Keratinocyte (primary cell): ENCODE measurements at regions not wholly inside any gene's neighbourhood (a gene's known extent, or its start where the extent isn't known, plus 50 kb on each side); places are given as distances from the start of the nearest gene placed in this dataset.

Experiments
- DNase-seq: peaks from one replicate; pipeline ENCODE4 v3.0.0-alpha.2; 2011; ENCODE audit warnings: low read depth, missing footprints, low spot score
- FAIRE-seq: peaks from 2 replicates; lab custom pipeline; 2011; peaks lifted over from hg19 to GRCh38; lab: Jason Lieb, UNC
- H2AFZ ChIP-seq: 2 replicates; pipeline ENCODE4 v1.6.0; 2012; ENCODE audit warnings: low read length, control low read depth, inconsistent platforms; ENCODE audit not compliant: control insufficient read depth
- H3K27ac ChIP-seq: 2 replicates; pipeline ENCODE4 v1.5.1; 2011; ENCODE audit warnings: low read length; ENCODE audit not compliant: control insufficient read depth, insufficient read depth
- H3K27me3 ChIP-seq: 3 replicates; pipeline ENCODE4 v1.6.0; 2011; ENCODE audit warnings: low read length; ENCODE audit not compliant: control insufficient read depth, insufficient read depth; ENCODE audit errors: extremely low read depth
- H3K36me3 ChIP-seq, 2 experiments: 2 replicates in 1 of 2; 3 replicates in 1 of 2; pipeline ENCODE4 v1.5.1; 2011; ENCODE audit warnings: low read length in 2 of 2, mild to moderate bottlenecking in 1 of 2; ENCODE audit not compliant: control insufficient read depth in 2 of 2, insufficient read depth in 2 of 2; ENCODE audit errors: extremely low read depth in 1 of 2
- H3K4me1 ChIP-seq: 3 replicates; pipeline ENCODE4 v1.5.1; 2011; ENCODE audit warnings: low read length; ENCODE audit not compliant: control insufficient read depth, insufficient read depth; ENCODE audit errors: extremely low read depth
- H3K4me2 ChIP-seq: 3 replicates; pipeline ENCODE4 v1.6.0; 2011; ENCODE audit warnings: low read depth, low read length; ENCODE audit not compliant: control insufficient read depth, insufficient read depth; ENCODE audit errors: extremely low read depth
- H3K4me3 ChIP-seq, 3 experiments: fragments of 200-600 bp in 1 of 3; sonication (generic) in 1 of 3; 2 replicates in 2 of 3; 3 replicates in 1 of 3; pipeline ENCODE4 v1.5.1; 2011 to 2016; ENCODE audit warnings: low read length in 3 of 3, mild to moderate bottlenecking in 3 of 3, control low read depth in 2 of 3, inconsistent platforms in 1 of 3, low read depth in 1 of 3, mixed read lengths in 1 of 3, mixed run types in 1 of 3, moderate library complexity in 1 of 3; ENCODE audit not compliant: control insufficient read depth in 2 of 3, insufficient read depth in 2 of 3; ENCODE audit errors: extremely low read depth in 1 of 3
- H3K79me2 ChIP-seq: 2 replicates; pipeline ENCODE4 v1.6.0; 2012; ENCODE audit warnings: low read length; ENCODE audit not compliant: control insufficient read depth, insufficient read depth
- H3K9ac ChIP-seq: 3 replicates; pipeline ENCODE4 v1.6.0; 2011; ENCODE audit warnings: low read length; ENCODE audit not compliant: control insufficient read depth, insufficient read depth; ENCODE audit errors: extremely low read depth
- H3K9me1 ChIP-seq: 3 replicates; pipeline ENCODE4 v1.6.0; 2011; ENCODE audit warnings: low read length; ENCODE audit not compliant: control insufficient read depth, insufficient read depth; ENCODE audit errors: extremely low read depth
- H3K9me3 ChIP-seq: 2 replicates; pipeline ENCODE4 v1.5.1; 2012; ENCODE audit warnings: low read depth, low read length; ENCODE audit not compliant: control insufficient read depth
- H4K20me1 ChIP-seq: 3 replicates; pipeline ENCODE4 v1.6.0; 2011; ENCODE audit warnings: low read length; ENCODE audit not compliant: control insufficient read depth, insufficient read depth; ENCODE audit errors: extremely low read depth
- CTCF ChIP-seq, 3 experiments: IDR thresholded peaks in 1 of 3; conservative IDR thresholded peaks in 1 of 3; optimal IDR thresholded peaks in 1 of 3; 2 replicates in 2 of 3; 3 replicates in 1 of 3; pipeline versions ENCODE3 to v1.5.1; 2011; ENCODE audit warnings: low read length in 3 of 3, mild to moderate bottlenecking in 3 of 3, moderate library complexity in 2 of 3, control low read depth in 1 of 3, inconsistent platforms in 1 of 3; ENCODE audit not compliant: insufficient read depth in 2 of 3; ENCODE audit errors: extremely low read depth in 1 of 3
- EZH2 ChIP-seq: IDR thresholded peaks from one replicate; pipeline ENCODE4 v1.6.1; 2012; ENCODE audit warnings: inconsistent platforms, mild to moderate bottlenecking, low read length, moderate library complexity
- dilution Hi-C: fragments of 300-500 bp; cut with MboI; formaldehyde crosslinking; loops from one replicate; pipeline ENCODE4 v1.7.0; 2020; ENCODE audit warnings: low sequenced_read_pairs; ENCODE audit not compliant: extremely low pct_ligation_motif_present

- no peak overlapping the region for H3K27ac ChIP-seq
- no peak overlapping the region for H3K4me3 ChIP-seq
- DNase-seq: no peak
- peaks cover 24% of the 10 kb centered on the region for H3K4me1 ChIP-seq
- H2AFZ ChIP-seq: no peak overlapping the region
- H3K9me3 ChIP-seq: no peaks in the 10 kb centered on the region
- dilution Hi-C loops: no loop called here
- H3K9ac ChIP-seq: no peak overlapping the region
- no peaks in the 10 kb centered on the region for H3K36me3 ChIP-seq
- no peak for FAIRE-seq
- no peaks in the 10 kb centered on the region for H3K79me2 ChIP-seq
- H3K4me2 ChIP-seq: no peak overlapping the region
- no peaks in the 10 kb centered on the region for H4K20me1 ChIP-seq
- H3K9me1 ChIP-seq: no peaks in the 10 kb centered on the region
- H3K27me3 ChIP-seq: peaks cover 7% of the 10 kb centered on the region
- TF ChIP-seq EZH2 (no peak), CTCF (optimal IDR thresholded peaks at IDR 0.05 in 1 of 3, IDR thresholded peaks at IDR 0.05 in 1 of 3, conservative IDR thresholded peaks at IDR 0.05 in 1 of 3; ENCODE audit: extremely low read depth in 1 of 3, insufficient read depth in 2 of 3, low read length in 3 of 3) (no peak)
These were observed 223.8 kb downstream of the KLF13 start for GRCh38 chr15:31550211-31550977.

- Histone ChIP-seq H4K20me1 (no peaks in the 10 kb centered on the region), H2AFZ (no peak overlapping the region), H3K9ac (no peak overlapping the region), H3K4me1 (peaks cover 24% of the 10 kb centered on the region), H3K36me3 (no peaks in the 10 kb centered on the region), H3K4me3 (no peak overlapping the region), H3K9me1 (no peaks in the 10 kb centered on the region), H3K27ac (no peak overlapping the region), H3K79me2 (no peaks in the 10 kb centered on the region), H3K4me2 (no peak overlapping the region), H3K9me3 (no peaks in the 10 kb centered on the region), H3K27me3 (peaks cover 7% of the 10 kb centered on the region)
- TF ChIP-seq CTCF (optimal IDR thresholded peaks at IDR 0.05 in 1 of 3, IDR thresholded peaks at IDR 0.05 in 1 of 3, conservative IDR thresholded peaks at IDR 0.05 in 1 of 3; ENCODE audit: extremely low read depth in 1 of 3, insufficient read depth in 2 of 3, low read length in 3 of 3): no peak
- TF ChIP-seq EZH2: no peak
- dilution Hi-C loops: no loop called here
- FAIRE-seq: no peak
- DNase-seq: no peak
These were observed 224.7 kb downstream of the KLF13 start for GRCh38 chr15:31551323-31551722.
